PC-3 (cell line): ENCODE measurements at regions not wholly inside any gene's neighbourhood (a gene's known extent, or its start where the extent isn't known, plus 50 kb on each side); places are given as distances from the start of the nearest gene placed in this dataset.

Experiments
- ATAC-seq: fragments of 200-7000 bp; cut with Tn5 transposase; 2 replicates; pipeline ENCODE4 v1.9.1; 2020; ENCODE audit warnings: mild to moderate bottlenecking, moderate library complexity
- BruUV-seq: library from RNA; stranded (reverse); fragments of 400-500 nt; replicated peaks from 2 replicates; lab custom pipeline; 2021; lab: Mats Ljungman, UMichigan
- CTCF ChIA-PET: fragments of 300-600 bp; sonication (Branson Sonifier 250); formaldehyde crosslinking; loops from one replicate; lab custom pipeline; 2022; ENCODE audit warnings: antibody characterized with exemption; lab: Charles Lee
- POLR2A ChIA-PET: fragments of 300-600 bp; sonication (Branson Sonifier 250); formaldehyde crosslinking; loops from one replicate; lab custom pipeline; 2022; ENCODE audit warnings: antibody characterized with exemption; ENCODE audit not compliant: unreplicated experiment; lab: Charles Lee
- DNase-seq: peaks from one replicate; pipeline ENCODE4 v3.0.0-alpha.2; 2015
- H2AFZ ChIP-seq: fragments of 300-600 bp; sonication (generic); 2 replicates; pipeline ENCODE4 v1.6.0; 2016; ENCODE audit warnings: antibody characterized with exemption, low read length
- H3F3A ChIP-seq: fragments of 300-600 bp; sonication (generic); one replicate; pipeline ENCODE4 v1.6.0; 2017; ENCODE audit warnings: antibody characterized with exemption, low read length, control low read depth, mild to moderate bottlenecking; ENCODE audit not compliant: unreplicated experiment
- H3K27ac ChIP-seq: fragments of 300-600 bp; sonication (generic); 2 replicates; pipeline ENCODE4 v1.5.1; 2016; ENCODE audit warnings: mild to moderate bottlenecking, low read length
- H3K27me3 ChIP-seq: fragments of 300-600 bp; sonication (generic); 2 replicates; pipeline ENCODE4 v1.6.1; 2016; ENCODE audit warnings: low read length, mixed read lengths
- H3K36me3 ChIP-seq: fragments of 300-600 bp; sonication (generic); 2 replicates; pipeline ENCODE4 v1.6.1; 2016; ENCODE audit warnings: low read depth, mixed run types, low read length, mixed read lengths
- H3K4me1 ChIP-seq: fragments of 300-600 bp; sonication (generic); 2 replicates; pipeline ENCODE4 v1.5.1; 2016; ENCODE audit warnings: low read length; ENCODE audit not compliant: insufficient read depth
- H3K4me2 ChIP-seq: fragments of 300-600 bp; sonication (generic); 2 replicates; pipeline ENCODE4 v1.6.0; 2016; ENCODE audit warnings: low read length
- H3K4me3 ChIP-seq: fragments of 300-600 bp; sonication (generic); 2 replicates; pipeline ENCODE4 v1.5.1; 2016; ENCODE audit warnings: mild to moderate bottlenecking, low read length, mixed read lengths
- H3K79me2 ChIP-seq: fragments of 300-600 bp; sonication (generic); 2 replicates; pipeline ENCODE4 v1.6.1; 2017; ENCODE audit warnings: low read length, mixed read lengths
- H3K9ac ChIP-seq: fragments of 300-600 bp; sonication (generic); 2 replicates; pipeline ENCODE4 v1.6.0; 2016; ENCODE audit warnings: mild to moderate bottlenecking, low read length
- H3K9me2 ChIP-seq: fragments of 300-600 bp; sonication (generic); replicated peaks from 2 replicates; pipeline ENCODE4 v1.6.1; 2016; ENCODE audit warnings: mixed run types, low read length, mixed read lengths
- H3K9me3 ChIP-seq: fragments of 300-600 bp; sonication (generic); 2 replicates; pipeline ENCODE4 v1.6.1; 2016; ENCODE audit warnings: low read length, mixed read lengths
- H4K20me1 ChIP-seq: fragments of 300-600 bp; sonication (generic); 2 replicates; pipeline ENCODE4 v1.6.1; 2016; ENCODE audit warnings: low read length, mixed read lengths
- EZH2 ChIP-seq: fragments of 300-600 bp; sonication (generic); IDR thresholded peaks from one replicate; pipeline ENCODE4 v1.6.1; 2017; ENCODE audit warnings: antibody characterized with exemption, mild to moderate bottlenecking, low read length; ENCODE audit not compliant: unreplicated experiment
- EZH2phosphoT487 ChIP-seq: fragments of 300-600 bp; sonication (generic); IDR thresholded peaks from 2 replicates; pipeline ENCODE4 v1.6.1; 2018; ENCODE audit warnings: mild to moderate bottlenecking, antibody characterized with exemption, low read length, borderline replicate concordance
- intact Hi-C: fragments of 100-400 bp; cut with micrococcal nuclease; formaldehyde crosslinking; loops from 2 replicates; pipeline ENCODE4 v1.9.0; 2023
- TF ChIP-seq, protein P1 (sequence below): fragments of 300-600 bp; sonication (generic); conservative IDR thresholded peaks from 2 replicates; pipeline ENCODE4 v1.5.1; 2017; ENCODE audit warnings: antibody characterized with exemption, low read depth, mild to moderate bottlenecking, low read length

DNA sequence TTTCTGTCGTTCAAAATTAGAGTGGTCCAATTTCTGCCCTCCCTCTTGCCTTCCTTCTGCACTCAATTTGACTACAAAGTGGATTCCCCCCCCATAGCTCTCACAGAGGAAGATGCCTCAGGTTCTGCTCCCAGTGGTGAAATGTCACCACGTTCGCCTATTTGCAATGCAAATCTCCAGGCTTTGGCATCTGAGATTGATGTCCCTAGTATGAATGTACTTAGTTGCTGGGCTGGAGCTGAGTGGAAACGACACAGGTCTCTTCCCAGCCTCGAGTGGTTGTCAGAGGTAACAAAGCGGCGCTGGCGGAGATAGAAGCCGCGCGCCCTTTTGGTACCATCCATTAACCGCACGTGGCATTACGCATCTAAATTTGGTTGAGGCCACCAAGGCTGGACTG is 860.1 kb downstream of the MCTP2 start:
- H3K79me2 ChIP-seq = no peaks in the 10 kb centered on the region
- intact Hi-C loops = no loop called here

DNA sequence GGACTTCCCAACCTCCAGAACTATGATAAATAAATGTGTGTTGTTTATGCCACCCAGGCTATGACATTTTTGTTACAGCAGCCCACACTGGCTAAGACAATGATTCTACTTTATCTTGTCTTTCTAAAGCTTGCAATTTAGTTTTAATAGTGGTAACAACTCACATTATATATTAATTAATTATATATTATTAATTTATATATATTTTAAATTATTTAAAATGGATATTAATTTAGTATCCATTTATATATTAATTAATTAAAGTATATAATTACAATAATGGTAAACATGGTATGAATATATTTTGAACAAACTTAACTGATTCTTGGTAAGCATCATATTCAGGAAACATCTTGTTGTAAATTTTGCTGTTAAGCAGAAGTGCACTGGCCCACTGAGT is 863.9 kb downstream of the MCTP2 start:
- Histone ChIP-seq H3K9me2 (no peaks in the 10 kb centered on the region), H3K36me3 (no peaks in the 10 kb centered on the region), H3K27me3 (peaks cover 35% of the 10 kb centered on the region; the same call in 1 of the 2 replicates), H2AFZ (no peak overlapping the region), H3K79me2 (no peaks in the 10 kb centered on the region), H3K9me3 (no peaks in the 10 kb centered on the region), H3F3A (no peaks in the 10 kb centered on the region), H3K27ac (no peak overlapping the region), H3K4me3 (no peak overlapping the region), H3K9ac (no peak overlapping the region), H4K20me1 (no peaks in the 10 kb centered on the region), H3K4me2 (no peak overlapping the region), H3K4me1 (no peaks in the 10 kb centered on the region)
- no TSS peak for BruUV-seq
- intact Hi-C loops = no loop called here
- TF ChIP-seq EZH2 (no peak), EZH2phosphoT487 (no peak)
- TF ChIP-seq, protein P1, sequence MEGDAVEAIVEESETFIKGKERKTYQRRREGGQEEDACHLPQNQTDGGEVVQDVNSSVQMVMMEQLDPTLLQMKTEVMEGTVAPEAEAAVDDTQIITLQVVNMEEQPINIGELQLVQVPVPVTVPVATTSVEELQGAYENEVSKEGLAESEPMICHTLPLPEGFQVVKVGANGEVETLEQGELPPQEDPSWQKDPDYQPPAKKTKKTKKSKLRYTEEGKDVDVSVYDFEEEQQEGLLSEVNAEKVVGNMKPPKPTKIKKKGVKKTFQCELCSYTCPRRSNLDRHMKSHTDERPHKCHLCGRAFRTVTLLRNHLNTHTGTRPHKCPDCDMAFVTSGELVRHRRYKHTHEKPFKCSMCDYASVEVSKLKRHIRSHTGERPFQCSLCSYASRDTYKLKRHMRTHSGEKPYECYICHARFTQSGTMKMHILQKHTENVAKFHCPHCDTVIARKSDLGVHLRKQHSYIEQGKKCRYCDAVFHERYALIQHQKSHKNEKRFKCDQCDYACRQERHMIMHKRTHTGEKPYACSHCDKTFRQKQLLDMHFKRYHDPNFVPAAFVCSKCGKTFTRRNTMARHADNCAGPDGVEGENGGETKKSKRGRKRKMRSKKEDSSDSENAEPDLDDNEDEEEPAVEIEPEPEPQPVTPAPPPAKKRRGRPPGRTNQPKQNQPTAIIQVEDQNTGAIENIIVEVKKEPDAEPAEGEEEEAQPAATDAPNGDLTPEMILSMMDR = no peak
- CTCF ChIA-PET = no interaction called here
- DNase-seq (no peak), ATAC-seq (no peak)
- POLR2A ChIA-PET = no interaction called here

More for the DNA sequence above, 860.1 kb downstream of the MCTP2 start:
- no peaks in the 10 kb centered on the region for H3K36me3 ChIP-seq
- no peak overlapping the region for H3K9ac ChIP-seq
- H3K4me1 ChIP-seq = no peaks in the 10 kb centered on the region
- H3K9me3 ChIP-seq = no peaks in the 10 kb centered on the region
- DNase-seq (no peak), ATAC-seq (no peak)
- BruUV-seq = no TSS peak
- CTCF ChIA-PET = no interaction called here
- no peaks in the 10 kb centered on the region for H3K9me2 ChIP-seq
- H3K4me2 ChIP-seq = no peak overlapping the region
- no peaks in the 10 kb centered on the region for H4K20me1 ChIP-seq
- H3F3A ChIP-seq = no peaks in the 10 kb centered on the region
- no peak overlapping the region for H2AFZ ChIP-seq
- no peak for TF ChIP-seq EZH2
- TF ChIP-seq EZH2phosphoT487 = no peak
- TF ChIP-seq, protein P1 = no peak
- POLR2A ChIA-PET = no interaction called here
- no peak overlapping the region for H3K4me3 ChIP-seq
- H3K27me3 ChIP-seq = peaks cover 57% of the 10 kb centered on the region
- no peak overlapping the region for H3K27ac ChIP-seq

DNA sequence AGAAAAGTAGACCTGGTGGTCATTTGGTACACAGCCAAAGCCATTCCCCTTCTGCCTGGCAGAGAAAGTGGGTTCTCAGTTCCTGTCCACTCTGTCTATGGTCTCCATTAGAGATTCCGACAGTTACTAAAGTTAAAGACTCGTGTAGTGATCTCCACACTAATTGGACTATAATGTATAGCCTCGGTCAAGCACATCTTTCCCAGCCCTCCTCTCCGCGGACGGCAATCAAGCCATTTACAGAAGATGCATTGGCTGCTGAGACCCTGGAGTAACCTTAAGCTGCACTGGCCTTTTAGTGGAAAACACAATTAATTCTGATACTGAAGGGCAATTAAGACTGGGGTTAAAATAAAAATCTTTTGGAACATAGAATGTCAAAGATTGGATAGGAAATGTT is 865.3 kb downstream of the MCTP2 start:
- Histone ChIP-seq H3K27me3 (peaks cover 28% of the 10 kb centered on the region; the same call in 1 of the 2 replicates), H3K9me3 (no peaks in the 10 kb centered on the region), H3K36me3 (no peaks in the 10 kb centered on the region), H3K4me2 (no peak overlapping the region), H3K79me2 (no peaks in the 10 kb centered on the region), H4K20me1 (no peaks in the 10 kb centered on the region), H3F3A (no peaks in the 10 kb centered on the region), H3K9ac (no peak overlapping the region), H2AFZ (no peak overlapping the region), H3K27ac (no peak overlapping the region), H3K4me3 (no peak overlapping the region), H3K9me2 (no peaks in the 10 kb centered on the region), H3K4me1 (no peaks in the 10 kb centered on the region)
- POLR2A ChIA-PET = no interaction called here
- ATAC-seq = no peak
- DNase-seq = no peak
- BruUV-seq = no TSS peak
- CTCF ChIA-PET = no interaction called here
- no peak for TF ChIP-seq EZH2
- TF ChIP-seq EZH2phosphoT487 = no peak
- intact Hi-C loops = no loop called here
